GM12872 (cell line): ENCODE measurements at regions not wholly inside any gene's neighbourhood (a gene's known extent, or its start where the extent isn't known, plus 50 kb on each side); places are given as distances from the start of the nearest gene placed in this dataset.

Source experiments
- CTCF ChIP-seq: IDR thresholded peaks from 3 replicates; pipeline ENCODE4 v1.5.1; 2011; ENCODE audit warnings: low read depth, mild to moderate bottlenecking, low read length, moderate library complexity; ENCODE audit not compliant: insufficient read depth

- no peak for TF ChIP-seq CTCF
Observed at GRCh38 chr17:45650561-45650960, 133.6 kb upstream of the CRHR1 start.

GRCh38 chr17:45651145-45651709 lies 132.9 kb upstream of the CRHR1 start:
- no peak for TF ChIP-seq CTCF

- TF ChIP-seq CTCF: no peak
Observed at GRCh38 chr17:45653616-45654015, 130.5 kb upstream of the CRHR1 start.

GRCh38 chr17:45656527-45657181 lies 127.5 kb upstream of the CRHR1 start:
- TF ChIP-seq CTCF: no peak

DNA sequence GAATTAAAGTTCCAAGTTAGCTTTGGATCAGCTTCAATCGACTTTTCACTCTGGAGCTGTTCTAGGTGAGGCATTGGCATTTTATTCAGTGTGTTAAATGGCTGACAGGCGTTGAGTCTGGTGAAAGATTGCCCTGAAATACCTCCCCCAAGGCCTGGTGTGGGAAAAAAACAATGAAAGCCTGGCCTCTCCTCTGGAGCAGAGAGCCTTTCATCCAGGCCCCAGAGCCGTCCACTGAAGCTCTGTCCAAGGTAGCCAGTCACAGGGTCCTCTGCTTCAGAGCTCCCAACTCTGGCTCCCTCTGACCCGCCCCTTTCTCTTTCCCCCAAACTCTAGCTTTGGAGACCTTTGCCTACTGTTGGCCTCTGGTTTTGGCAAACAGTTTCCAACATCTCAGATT lies 123.6 kb upstream of the CRHR1 start:
- TF ChIP-seq CTCF: no peak

GRCh38 chr17:45662432-45662831 lies 121.7 kb upstream of the CRHR1 start:
- no peak for TF ChIP-seq CTCF

DNA sequence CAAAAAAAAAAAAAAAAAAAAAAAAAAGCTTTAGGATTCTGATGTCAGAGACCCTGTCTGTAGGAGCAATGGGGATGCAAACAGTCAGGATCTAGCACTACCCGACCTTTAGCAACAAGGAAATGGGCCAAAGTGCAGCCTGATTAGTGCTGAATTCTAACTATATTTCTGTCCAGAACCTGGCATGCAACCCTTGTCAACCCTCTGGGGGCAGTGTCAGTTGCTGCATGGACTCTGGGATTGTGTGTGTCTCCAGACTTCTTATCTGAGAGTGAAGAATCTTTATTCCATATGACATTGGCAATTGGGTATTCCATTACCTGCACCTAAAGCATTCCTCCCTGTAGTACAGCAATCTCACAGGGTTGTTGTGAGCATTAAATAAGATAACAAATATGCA lies 120.3 kb upstream of the CRHR1 start:
- no peak for TF ChIP-seq CTCF
